GM12878 (cell line): ENCODE measurements at regions not wholly inside any gene's neighbourhood (a gene's known extent, or its start where the extent isn't known, plus 50 kb on each side); places are given as distances from the start of the nearest gene placed in this dataset.

Experiments used
- ATAC-seq: fragments of 200-7000 bp; cut with Tn5 transposase; 3 replicates; pipeline ENCODE4 v1.9.1; 2020; ENCODE audit warnings: mild to moderate bottlenecking, moderate library complexity
- BruUV-seq: library from RNA; stranded (reverse); fragments of 400-500 nt; replicated peaks from 2 replicates; lab custom pipeline; 2021; lab: Mats Ljungman, UMichigan
- CTCF ChIA-PET: fragments of 300-600 bp; sonication (Branson Sonifier 250); formaldehyde crosslinking; extraction: SDS; loops from one replicate; lab custom pipeline; 2021; ENCODE audit warnings: inconsistent platforms; lab: Yijun Ruan, JAX
- POLR2A ChIA-PET: fragments of 350-600 bp; formaldehyde crosslinking; extraction: SDS; loops from one replicate; lab custom pipeline; 2021; ENCODE audit warnings: inconsistent platforms; lab: Charles Lee
- RAD21 ChIA-PET: fragments of 300-600 bp; sonication (Branson Sonifier 250); formaldehyde crosslinking; loops from one replicate; lab custom pipeline; 2023; ENCODE audit warnings: antibody characterized with exemption; ENCODE audit not compliant: unreplicated experiment; lab: Charles Lee
- SMC1A ChIA-PET: fragments of 300-600 bp; sonication (Branson Sonifier 250); formaldehyde crosslinking; loops from one replicate; lab custom pipeline; 2023; ENCODE audit not compliant: unreplicated experiment, uncharacterized antibody; lab: Charles Lee
- DNase-seq: peaks from one replicate; pipeline ENCODE4 v3.0.0-alpha.2; 2011; ENCODE audit warnings: low read depth, low spot score
- FAIRE-seq: peaks from 3 replicates; lab custom pipeline; 2011; peaks lifted over from hg19 to GRCh38; lab: Jason Lieb, UNC
- H2AFZ ChIP-seq: 2 replicates; pipeline ENCODE4 v1.6.0; 2011; ENCODE audit warnings: low read depth, low read length, control low read depth; ENCODE audit not compliant: control insufficient read depth
- H3K27ac ChIP-seq: 2 replicates; pipeline ENCODE4 v1.5.1; 2011; ENCODE audit warnings: control low read depth; ENCODE audit not compliant: control insufficient read depth, insufficient read depth
- H3K27me3 ChIP-seq, 2 experiments: replicated peaks in 1 of 2; 2 replicates each; pipeline versions ENCODE4 v1.6.0 to v1.6.1; 2011; ENCODE audit warnings: low read length in 1 of 2; ENCODE audit not compliant: control insufficient read depth in 2 of 2, insufficient read depth in 2 of 2
- H3K36me3 ChIP-seq, 2 experiments: 2 replicates each; pipeline ENCODE4 v1.5.1; 2011; ENCODE audit warnings: low read length in 1 of 2; ENCODE audit not compliant: control insufficient read depth in 2 of 2, insufficient read depth in 2 of 2
- H3K4me1 ChIP-seq: 2 replicates; pipeline ENCODE4 v1.6.1; 2011; ENCODE audit warnings: mild to moderate bottlenecking, low read length, moderate library complexity, mixed read lengths; ENCODE audit not compliant: control insufficient read depth, insufficient read depth
- H3K4me2 ChIP-seq: 2 replicates; pipeline ENCODE4 v1.6.0; 2011; ENCODE audit warnings: control low read depth; ENCODE audit not compliant: control insufficient read depth, insufficient read depth
- H3K4me3 ChIP-seq: fragments of 200-600 bp; sonication (generic); 2 replicates; pipeline ENCODE4 v1.5.1; 2016
- H3K79me2 ChIP-seq: 2 replicates; pipeline ENCODE4 v1.6.0; 2011; ENCODE audit warnings: low read length; ENCODE audit not compliant: control insufficient read depth, insufficient read depth
- H3K9ac ChIP-seq: 2 replicates; pipeline ENCODE4 v1.8.0; 2011; ENCODE audit warnings: low read length, control low read depth, mixed read lengths; ENCODE audit not compliant: control insufficient read depth, insufficient read depth
- H3K9me3 ChIP-seq: replicated peaks from 3 replicates; pipeline ENCODE4 v1.5.1; 2011; ENCODE audit warnings: mild to moderate bottlenecking, low read length; ENCODE audit not compliant: control insufficient read depth, insufficient read depth
- H4K20me1 ChIP-seq: 2 replicates; pipeline ENCODE4 v1.6.0; 2011; ENCODE audit not compliant: control insufficient read depth, insufficient read depth
- IKZF1 ChIP-seq: fragments of 450-650 bp; conservative IDR thresholded peaks from 2 replicates; pipeline ENCODE4 v1.6.1; 2017; ENCODE audit warnings: antibody characterized with exemption, mild to moderate bottlenecking
- IKZF2 ChIP-seq, 2 experiments: fragments of 450-650 bp; IDR thresholded peaks; 2 replicates each; pipeline ENCODE4 v1.6.1; 2017; ENCODE audit warnings: mild to moderate bottlenecking in 2 of 2, moderate library complexity in 2 of 2
- PBX3 ChIP-seq: IDR thresholded peaks from 2 replicates; pipeline ENCODE4 v1.6.1; 2011; ENCODE audit warnings: mild to moderate bottlenecking, low read depth, low read length, moderate library complexity; ENCODE audit not compliant: insufficient replicate concordance
- PML ChIP-seq: IDR thresholded peaks from 2 replicates; pipeline ENCODE4 v1.6.1; 2012; ENCODE audit warnings: low read length, inconsistent platforms
- SREBF2 ChIP-seq: IDR thresholded peaks from 2 replicates; pipeline ENCODE4 v1.6.1; 2012; ENCODE audit warnings: mild to moderate bottlenecking, low read length
- ZBTB40 ChIP-seq: fragments of 450-650 bp; IDR thresholded peaks from 2 replicates; pipeline ENCODE4 v1.6.1; 2016; ENCODE audit warnings: mild to moderate bottlenecking, moderate library complexity, borderline replicate concordance
- ZNF687 ChIP-seq: fragments of 450-650 bp; IDR thresholded peaks from 2 replicates; pipeline ENCODE4 v1.6.1; 2017; ENCODE audit warnings: mild to moderate bottlenecking, moderate library complexity
- WGBS: methylation state at CpG from one replicate; pipeline ENCODE4 v1.1.6; 2016; ENCODE audit warnings: low lambda C conversion rate; ENCODE audit not compliant: insufficient replicate concordance, insufficient coverage; ENCODE audit errors: missing lambda C conversion rate; 5-methylcytosine and 5-hydroxymethylcytosine counted together
- in situ Hi-C: fragments of 300-500 bp; cut with MboI; formaldehyde crosslinking; loops from 9 replicates; pipeline ENCODE4 v1.14.3; 2018; ENCODE audit warnings: mixed read lengths
- intact Hi-C: fragments of 100-400 bp; cut with micrococcal nuclease; formaldehyde crosslinking; loops from one replicate; pipeline ENCODE4 v1.14.2; 2022; ENCODE audit not compliant: unreplicated experiment

GRCh38 chr13:54357284-54357933, 1328.8 kb downstream of the OLFM4 start:
- H3K9ac ChIP-seq: no peak overlapping the region
- H3K4me2 ChIP-seq: no peak overlapping the region
- no peaks in the 10 kb centered on the region for H3K4me1 ChIP-seq
- ChIA-PET POLR2A (no interaction called here), CTCF (no interaction called here), SMC1A (no interaction called here), RAD21 (no interaction called here)
- 1% methylated on average over 5 of the region's 5 CpGs for WGBS
- no peak for DNase-seq
- no peak overlapping the region for H3K27ac ChIP-seq
- no peaks in the 10 kb centered on the region for H3K9me3 ChIP-seq
- intact Hi-C loops: no loop called here
- no peak overlapping the region for H2AFZ ChIP-seq
- in situ Hi-C loops: no loop called here
- no TSS peak for BruUV-seq
- no peaks in the 10 kb centered on the region for H4K20me1 ChIP-seq
- no peak for FAIRE-seq
- H3K36me3 ChIP-seq: no peaks in the 10 kb centered on the region
- no peak overlapping the region for H3K4me3 ChIP-seq
- H3K79me2 ChIP-seq: no peaks in the 10 kb centered on the region
- H3K27me3 ChIP-seq: no peaks in the 10 kb centered on the region
- TF ChIP-seq SREBF2 (no peak), ZBTB40 (no peak), PBX3 (no peak), IKZF2 (IDR thresholded peaks at IDR 0.05) (no peak), PML (no peak), ZNF687 (no peak), IKZF1 (no peak)
- TF ChIP-seq, all 136 proteins: peak for 0
- no peak for ATAC-seq
